Choroid plexus epithelial cell (primary cell): ENCODE measurements at regions not wholly inside any gene's neighbourhood (a gene's known extent, or its start where the extent isn't known, plus 50 kb on each side); places are given as distances from the start of the nearest gene placed in this dataset.

ENCODE experiments used
- DNase-seq: peaks from one replicate; pipeline ENCODE4 v3.0.0-alpha.2; 2010; ENCODE audit warnings: low read depth
- H3K4me3 ChIP-seq: 2 replicates; pipeline ENCODE4 v1.5.1; 2011; ENCODE audit warnings: low read depth, mild to moderate bottlenecking, control low read depth, low read length, moderate library complexity
- TF ChIP-seq, protein P1 (sequence below): conservative IDR thresholded peaks from 2 replicates; pipeline ENCODE4 v1.5.1; 2011; ENCODE audit warnings: low read depth, mild to moderate bottlenecking, control low read depth, inconsistent platforms, low read length, moderate library complexity

DNA sequence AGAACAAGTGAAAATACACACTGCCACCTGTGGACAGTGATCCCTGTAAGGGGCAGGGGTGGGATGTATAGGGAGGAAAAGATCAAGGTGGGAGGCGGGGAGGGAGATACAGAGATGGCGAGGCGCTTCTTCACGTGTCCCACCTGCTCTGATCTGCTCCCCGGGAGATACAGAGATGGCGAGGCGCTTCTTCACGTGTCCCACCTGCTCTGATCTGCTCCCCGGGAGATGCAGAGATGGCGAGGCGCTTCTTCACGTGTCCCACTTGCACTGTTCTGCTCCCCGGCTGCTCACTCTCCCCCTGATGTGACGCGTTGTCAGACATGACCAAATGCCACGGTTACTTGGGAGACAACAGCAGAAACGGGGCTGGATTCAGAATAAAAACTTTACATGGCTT, 308.3 kb upstream of the SHH start:
- DNase-seq = no peak
- H3K4me3 ChIP-seq = no peak overlapping the region
- TF ChIP-seq, protein P1, sequence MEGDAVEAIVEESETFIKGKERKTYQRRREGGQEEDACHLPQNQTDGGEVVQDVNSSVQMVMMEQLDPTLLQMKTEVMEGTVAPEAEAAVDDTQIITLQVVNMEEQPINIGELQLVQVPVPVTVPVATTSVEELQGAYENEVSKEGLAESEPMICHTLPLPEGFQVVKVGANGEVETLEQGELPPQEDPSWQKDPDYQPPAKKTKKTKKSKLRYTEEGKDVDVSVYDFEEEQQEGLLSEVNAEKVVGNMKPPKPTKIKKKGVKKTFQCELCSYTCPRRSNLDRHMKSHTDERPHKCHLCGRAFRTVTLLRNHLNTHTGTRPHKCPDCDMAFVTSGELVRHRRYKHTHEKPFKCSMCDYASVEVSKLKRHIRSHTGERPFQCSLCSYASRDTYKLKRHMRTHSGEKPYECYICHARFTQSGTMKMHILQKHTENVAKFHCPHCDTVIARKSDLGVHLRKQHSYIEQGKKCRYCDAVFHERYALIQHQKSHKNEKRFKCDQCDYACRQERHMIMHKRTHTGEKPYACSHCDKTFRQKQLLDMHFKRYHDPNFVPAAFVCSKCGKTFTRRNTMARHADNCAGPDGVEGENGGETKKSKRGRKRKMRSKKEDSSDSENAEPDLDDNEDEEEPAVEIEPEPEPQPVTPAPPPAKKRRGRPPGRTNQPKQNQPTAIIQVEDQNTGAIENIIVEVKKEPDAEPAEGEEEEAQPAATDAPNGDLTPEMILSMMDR = no peak

DNA sequence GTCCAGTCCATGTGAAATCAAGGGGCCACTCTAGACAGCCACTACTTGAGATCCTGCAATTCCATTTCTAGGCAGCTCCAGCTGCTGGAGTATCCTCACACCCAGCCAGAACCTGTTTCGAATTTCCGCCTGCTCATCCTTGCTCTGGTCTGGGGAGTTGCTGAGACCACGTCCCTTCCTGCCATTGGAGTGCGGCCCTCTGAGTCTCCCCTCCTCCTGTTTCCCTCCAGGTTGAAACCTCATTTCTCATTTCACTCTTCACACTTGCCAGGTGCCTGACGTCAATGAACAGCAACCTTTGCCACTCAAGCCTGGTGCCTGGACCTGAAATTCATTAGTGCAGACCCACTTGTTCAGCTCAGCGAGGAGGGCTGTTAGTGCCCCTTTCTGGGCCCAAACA, 307.5 kb upstream of the SHH start:
- DNase-seq = no peak
- H3K4me3 ChIP-seq = no peak overlapping the region
- TF ChIP-seq, protein P1 = no peak

DNA sequence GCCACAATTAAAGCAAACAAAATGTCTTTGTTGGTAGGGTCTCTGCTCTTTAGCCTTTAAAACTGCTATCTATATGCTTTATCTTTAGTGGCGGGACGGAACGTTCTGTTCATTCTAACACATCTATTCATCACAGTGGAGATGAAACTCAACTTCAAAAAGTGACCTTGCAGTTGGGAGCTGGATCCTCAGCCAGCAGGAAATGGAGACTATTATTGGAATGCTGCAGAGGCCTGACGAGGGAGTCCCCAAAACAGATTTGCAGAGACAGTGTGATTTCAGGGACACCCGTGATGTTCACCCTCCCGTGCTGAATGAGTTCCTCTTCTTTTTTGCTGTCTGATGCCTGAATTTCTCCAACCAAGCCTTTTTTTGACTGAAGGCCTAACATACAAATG, 306.0 kb upstream of the SHH start:
- DNase-seq = no peak
- TF ChIP-seq, protein P1 = no peak
- H3K4me3 ChIP-seq = no peak overlapping the region

DNA sequence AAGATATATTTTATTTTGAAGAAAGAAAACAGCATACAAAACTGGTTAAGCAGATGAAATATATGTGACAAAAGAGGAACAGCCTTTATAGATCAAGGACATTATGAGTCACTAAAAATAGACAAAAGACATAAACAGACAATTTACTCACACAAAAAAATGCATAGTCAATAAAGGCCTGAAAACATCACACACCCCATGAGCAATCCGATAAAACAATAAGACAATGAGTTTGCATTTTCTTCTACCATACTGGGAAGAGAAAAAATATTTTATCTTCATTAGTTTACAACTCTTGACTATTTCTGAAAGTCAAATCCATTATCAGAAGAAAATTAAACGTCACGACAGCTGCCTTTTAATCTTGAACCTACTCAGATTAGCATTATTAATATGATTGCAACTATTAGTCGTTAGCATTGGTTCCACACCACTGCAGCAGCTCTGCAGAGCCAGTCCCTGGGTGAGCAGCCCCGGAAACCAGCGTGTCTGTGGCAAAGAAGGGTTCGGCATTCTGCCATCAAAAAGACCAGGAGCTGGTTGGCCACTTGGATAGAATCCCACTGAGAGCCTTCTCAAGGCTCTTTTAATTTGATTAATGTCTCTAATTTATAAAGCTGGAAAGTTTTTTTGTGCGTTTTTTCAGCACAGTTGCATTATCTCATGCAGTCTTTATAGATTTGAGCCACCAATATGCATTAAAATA, 305.4 kb upstream of the SHH start:
- TF ChIP-seq, protein P1 = no peak
- H3K4me3 ChIP-seq = no peak overlapping the region
- DNase-seq = no peak

DNA sequence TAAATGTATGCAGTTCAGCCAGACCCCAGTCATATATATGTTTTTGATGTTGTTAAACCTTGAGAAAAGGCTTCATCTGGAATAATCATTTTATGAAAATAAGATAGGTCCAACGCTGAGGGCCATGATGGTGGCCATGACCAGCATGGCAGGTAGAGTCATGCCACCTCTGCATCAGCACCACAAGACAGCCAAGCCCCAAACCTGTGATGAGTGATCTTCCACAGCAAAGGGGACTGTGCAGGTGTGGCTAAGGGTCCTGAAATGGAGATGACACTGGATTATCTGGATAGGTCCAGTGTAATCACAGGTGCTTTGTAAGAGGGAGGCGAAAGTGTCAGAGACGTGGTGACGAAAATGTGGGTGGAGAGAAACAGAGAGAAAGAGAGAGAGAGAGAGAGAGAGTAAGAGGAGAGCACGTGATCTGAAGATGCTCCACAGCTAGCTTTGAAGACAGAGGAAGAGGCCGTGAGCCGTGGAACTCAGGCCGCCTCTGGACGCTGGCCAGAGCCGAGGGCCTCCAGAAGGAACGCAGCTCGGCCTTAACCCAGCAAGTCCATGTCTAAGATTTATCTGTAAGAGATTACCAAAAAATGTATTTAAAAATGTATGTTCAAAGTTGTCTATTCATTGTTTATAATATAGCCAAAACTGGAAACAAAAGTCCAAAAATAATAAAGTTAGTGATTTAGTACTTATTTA, 304.4 kb upstream of the SHH start:
- no peak for DNase-seq
- TF ChIP-seq, protein P1 = no peak
- no peak overlapping the region for H3K4me3 ChIP-seq

DNA sequence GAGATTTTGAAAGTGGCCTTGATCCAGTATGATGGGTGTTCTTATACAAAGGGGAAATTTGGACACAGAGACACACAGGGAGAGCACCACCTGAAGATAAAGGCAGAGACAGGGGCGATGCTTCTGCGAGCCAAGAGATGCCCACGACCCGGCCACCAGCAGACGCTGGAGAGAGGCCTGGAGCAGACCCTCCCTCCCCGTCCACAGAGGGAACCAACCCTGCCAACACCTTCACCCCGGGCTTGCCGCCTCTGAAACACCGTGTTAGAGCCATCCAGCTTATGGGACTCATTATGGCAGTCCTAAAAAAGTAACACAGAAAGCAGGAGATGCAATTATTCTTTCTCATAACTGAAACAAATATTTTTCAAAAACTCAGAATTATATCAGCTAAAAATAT, 303.3 kb upstream of the SHH start:
- TF ChIP-seq, protein P1 = no peak
- DNase-seq = no peak
- H3K4me3 ChIP-seq = no peak overlapping the region

DNA sequence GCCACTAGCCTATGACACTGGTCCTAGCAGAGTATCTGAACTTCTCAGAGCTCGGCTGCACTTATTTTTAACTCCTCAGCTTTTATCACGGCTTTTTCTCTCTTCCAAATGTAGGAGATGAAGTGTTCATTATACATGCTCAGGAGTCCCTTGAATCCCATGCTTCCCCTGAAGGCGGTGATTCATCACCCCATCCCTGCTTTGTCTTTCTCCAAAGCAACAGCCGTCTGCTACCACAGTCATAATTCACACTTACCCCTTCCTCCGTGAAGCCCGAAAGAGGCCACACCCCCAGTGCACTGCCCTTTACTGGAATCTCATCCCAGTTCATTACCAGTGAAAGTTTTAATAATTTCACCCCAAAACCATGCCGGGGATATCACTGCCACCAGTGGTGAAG, 301.5 kb upstream of the SHH start:
- no peak for DNase-seq
- TF ChIP-seq, protein P1 = no peak
- H3K4me3 ChIP-seq = no peak overlapping the region
